Loucy (cell line): ENCODE measurements at regions not wholly inside any gene's neighbourhood (a gene's known extent, or its start where the extent isn't known, plus 50 kb on each side); places are given as distances from the start of the nearest gene placed in this dataset.
"Not testable (repeated sequence)": the region's sequence is repeated elsewhere in the genome, so short reads cannot be mapped to it uniquely, and the experiment has no call there.

ENCODE experiments used
- H2AFZ ChIP-seq: fragments of 200-600 bp; sonication (generic); 2 replicates; pipeline ENCODE4 v1.6.0; 2016; ENCODE audit warnings: antibody characterized with exemption, mild to moderate bottlenecking, low read length, moderate library complexity
- H3F3A ChIP-seq: fragments of 200-600 bp; 2 replicates; pipeline ENCODE4 v1.6.0; 2016; ENCODE audit warnings: antibody characterized with exemption, low read depth, mild to moderate bottlenecking
- H3K27me3 ChIP-seq: fragments of 200-600 bp; sonication (generic); 2 replicates; pipeline ENCODE4 v1.6.1; 2014; ENCODE audit warnings: low read length, mild to moderate bottlenecking; ENCODE audit not compliant: insufficient read depth, poor library complexity, severe bottlenecking
- H3K36me3 ChIP-seq: fragments of 200-600 bp; sonication (generic); 2 replicates; pipeline ENCODE4 v1.6.1; 2016; ENCODE audit warnings: low read length; ENCODE audit not compliant: insufficient read depth
- H3K4me1 ChIP-seq: fragments of 200-600 bp; sonication (generic); 2 replicates; pipeline ENCODE4 v1.5.1; 2014; ENCODE audit warnings: low read length, mild to moderate bottlenecking; ENCODE audit not compliant: insufficient read depth, poor library complexity, severe bottlenecking
- H3K4me2 ChIP-seq: fragments of 200-600 bp; sonication (generic); 2 replicates; pipeline ENCODE4 v1.6.0; 2014; ENCODE audit warnings: antibody characterized with exemption, low read length, low read depth, mild to moderate bottlenecking; ENCODE audit not compliant: poor library complexity, severe bottlenecking
- H3K4me3 ChIP-seq: fragments of 200-600 bp; sonication (generic); 2 replicates; pipeline ENCODE4 v1.5.1; 2014; ENCODE audit warnings: low read length, mild to moderate bottlenecking, mixed read lengths; ENCODE audit not compliant: poor library complexity, severe bottlenecking
- H3K79me2 ChIP-seq: fragments of 200-600 bp; sonication (generic); 2 replicates; pipeline ENCODE4 v1.6.1; 2014; ENCODE audit warnings: low read length; ENCODE audit not compliant: insufficient read depth
- H3K9ac ChIP-seq: fragments of 200-600 bp; sonication (generic); 2 replicates; pipeline ENCODE4 v1.6.0; 2014; ENCODE audit warnings: mild to moderate bottlenecking, low read depth, low read length, moderate library complexity; ENCODE audit not compliant: poor library complexity, severe bottlenecking
- H3K9me2 ChIP-seq: fragments of 200-600 bp; sonication (generic); replicated peaks from 2 replicates; pipeline ENCODE4 v1.6.1; 2016; ENCODE audit warnings: low read depth, low read length, mixed read lengths
- H3K9me3 ChIP-seq: fragments of 200-600 bp; sonication (generic); 2 replicates; pipeline ENCODE4 v1.6.1; 2014; ENCODE audit warnings: mild to moderate bottlenecking, antibody characterized with exemption, low read length, low read depth; ENCODE audit not compliant: insufficient read depth
- H4K20me1 ChIP-seq: fragments of 200-600 bp; sonication (generic); 2 replicates; pipeline ENCODE4 v1.6.0; 2014; ENCODE audit warnings: antibody characterized with exemption, low read length, mild to moderate bottlenecking; ENCODE audit not compliant: insufficient read depth, poor library complexity, severe bottlenecking
- EZH2phosphoT487 ChIP-seq: fragments of 200-600 bp; IDR thresholded peaks from 2 replicates; pipeline ENCODE4 v1.6.1; 2018; ENCODE audit warnings: antibody characterized with exemption, mild to moderate bottlenecking, moderate library complexity, borderline replicate concordance
- TF ChIP-seq, protein P1 (sequence below): fragments of 200-600 bp; sonication (generic); conservative IDR thresholded peaks from 2 replicates; pipeline ENCODE4 v1.5.1; 2014; ENCODE audit warnings: mild to moderate bottlenecking, antibody characterized with exemption, low read length

DNA sequence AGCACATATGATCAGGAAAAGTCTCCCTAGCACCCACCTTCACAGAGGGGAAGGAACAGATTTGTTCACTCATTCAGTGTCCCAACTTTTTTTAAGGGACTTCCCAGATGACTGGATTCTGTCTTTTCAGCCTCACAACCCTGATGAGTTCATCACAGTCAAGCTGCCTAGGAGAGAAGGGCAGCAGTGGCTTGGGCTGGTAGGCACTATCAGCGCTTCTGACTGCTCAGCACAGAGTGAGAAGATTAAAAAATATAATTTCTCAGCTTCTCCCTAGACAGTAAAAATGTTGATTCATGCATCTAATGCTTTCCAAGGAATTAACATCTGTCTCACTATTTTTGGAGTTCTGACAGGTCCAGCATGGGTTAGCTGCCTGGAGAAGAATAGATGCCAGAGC is 328.2 kb downstream of the DTHD1 start:
- H3F3A ChIP-seq: no peaks in the 10 kb centered on the region
- H2AFZ ChIP-seq: no peak overlapping the region
- H3K9me2 ChIP-seq: 0 out of 2 replicates have a peak, but pooled peaks cover 2% of the 10 kb centered on the region
- TF ChIP-seq, protein P1, sequence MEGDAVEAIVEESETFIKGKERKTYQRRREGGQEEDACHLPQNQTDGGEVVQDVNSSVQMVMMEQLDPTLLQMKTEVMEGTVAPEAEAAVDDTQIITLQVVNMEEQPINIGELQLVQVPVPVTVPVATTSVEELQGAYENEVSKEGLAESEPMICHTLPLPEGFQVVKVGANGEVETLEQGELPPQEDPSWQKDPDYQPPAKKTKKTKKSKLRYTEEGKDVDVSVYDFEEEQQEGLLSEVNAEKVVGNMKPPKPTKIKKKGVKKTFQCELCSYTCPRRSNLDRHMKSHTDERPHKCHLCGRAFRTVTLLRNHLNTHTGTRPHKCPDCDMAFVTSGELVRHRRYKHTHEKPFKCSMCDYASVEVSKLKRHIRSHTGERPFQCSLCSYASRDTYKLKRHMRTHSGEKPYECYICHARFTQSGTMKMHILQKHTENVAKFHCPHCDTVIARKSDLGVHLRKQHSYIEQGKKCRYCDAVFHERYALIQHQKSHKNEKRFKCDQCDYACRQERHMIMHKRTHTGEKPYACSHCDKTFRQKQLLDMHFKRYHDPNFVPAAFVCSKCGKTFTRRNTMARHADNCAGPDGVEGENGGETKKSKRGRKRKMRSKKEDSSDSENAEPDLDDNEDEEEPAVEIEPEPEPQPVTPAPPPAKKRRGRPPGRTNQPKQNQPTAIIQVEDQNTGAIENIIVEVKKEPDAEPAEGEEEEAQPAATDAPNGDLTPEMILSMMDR: no peak
- TF ChIP-seq EZH2phosphoT487: no peak
- no peaks in the 10 kb centered on the region for H3K9me3 ChIP-seq
- H4K20me1 ChIP-seq: no peaks in the 10 kb centered on the region
- no peaks in the 10 kb centered on the region for H3K79me2 ChIP-seq
- H3K4me1 ChIP-seq: no peaks in the 10 kb centered on the region
- no peak overlapping the region for H3K4me2 ChIP-seq
- no peak overlapping the region for H3K4me3 ChIP-seq
- H3K9ac ChIP-seq: no peak overlapping the region
- no peaks in the 10 kb centered on the region for H3K27me3 ChIP-seq
- H3K36me3 ChIP-seq: no peaks in the 10 kb centered on the region

DNA sequence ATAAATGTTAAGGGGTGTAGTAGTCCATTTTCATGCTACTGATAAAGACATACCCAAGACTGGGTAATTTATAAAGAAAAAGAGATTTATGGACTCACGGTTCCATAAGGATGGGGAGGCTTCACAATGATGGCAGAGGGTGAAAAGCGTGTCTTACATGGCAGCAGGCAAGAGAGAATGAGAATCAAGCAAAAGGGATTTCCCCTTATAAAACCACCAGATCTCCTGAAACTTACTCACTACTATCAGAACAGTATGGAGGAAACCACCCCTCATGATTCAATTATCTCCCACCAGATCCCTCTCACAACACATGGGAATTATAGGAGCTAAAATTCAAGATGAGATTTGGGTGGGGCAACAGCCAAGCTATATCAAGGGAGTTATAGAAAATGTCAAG is 329.2 kb downstream of the DTHD1 start:
- no peaks in the 10 kb centered on the region for H3K79me2 ChIP-seq
- H3K4me1 ChIP-seq: no peaks in the 10 kb centered on the region
- H3K4me2 ChIP-seq: no peak overlapping the region
- H3K9me2 ChIP-seq: 0 out of 2 replicates have a peak, but pooled peaks cover 2% of the 10 kb centered on the region
- TF ChIP-seq, protein P1: no peak
- no peaks in the 10 kb centered on the region for H3K27me3 ChIP-seq
- H3K36me3 ChIP-seq: no peaks in the 10 kb centered on the region
- H3K4me3 ChIP-seq: no peak overlapping the region
- no peak overlapping the region for H3K9ac ChIP-seq
- H3F3A ChIP-seq: no peaks in the 10 kb centered on the region
- no peaks in the 10 kb centered on the region for H4K20me1 ChIP-seq
- H2AFZ ChIP-seq: no peak overlapping the region
- H3K9me3 ChIP-seq: no peaks in the 10 kb centered on the region

DNA sequence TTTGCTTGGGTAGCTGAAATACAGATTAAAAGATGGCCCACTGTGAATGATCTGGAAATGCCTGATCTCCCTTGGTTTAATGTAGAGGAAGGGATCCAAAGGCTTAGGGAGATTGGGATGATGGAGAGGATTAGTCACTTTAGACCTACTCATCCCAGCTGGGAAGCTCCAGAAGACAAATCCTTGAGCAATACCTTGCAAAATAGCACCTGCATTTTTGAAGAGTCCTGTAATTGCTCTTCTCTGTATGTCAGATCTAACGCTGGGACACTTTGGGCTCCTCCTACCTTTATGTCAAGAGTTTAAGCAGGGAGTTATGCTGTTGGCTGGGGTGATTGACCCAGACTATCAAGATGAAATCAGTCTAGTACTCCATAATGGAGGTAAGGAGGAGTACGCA is 331.7 kb downstream of the DTHD1 start:
- H3K4me3 ChIP-seq, H4K20me1 ChIP-seq, H2AFZ ChIP-seq, H3K9me3 ChIP-seq, H3K9ac ChIP-seq, H3K79me2 ChIP-seq, H3K36me3 ChIP-seq, H3K9me2 ChIP-seq, H3K4me2 ChIP-seq, H3K4me1 ChIP-seq, H3K27me3 ChIP-seq, H3F3A ChIP-seq: not testable (repeated sequence)

DNA sequence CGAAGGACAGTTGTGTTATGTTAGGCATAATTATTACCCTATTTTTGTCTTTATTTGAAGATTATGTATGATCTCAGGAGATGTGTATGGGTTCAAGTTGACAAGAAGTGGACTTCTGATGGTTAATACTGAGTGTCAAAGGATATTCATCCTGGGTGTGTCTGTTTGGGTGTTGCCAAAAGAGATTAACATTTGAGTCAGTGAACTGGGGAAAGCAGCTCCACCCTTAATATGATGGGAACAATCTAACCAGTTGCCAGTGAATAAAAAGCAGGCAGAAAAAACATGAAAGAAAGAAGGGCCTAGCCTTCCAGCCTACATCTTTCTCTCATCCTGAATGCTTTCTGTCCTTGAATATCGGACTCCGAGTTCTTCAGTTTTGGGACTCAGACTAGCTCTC is 332.6 kb downstream of the DTHD1 start:
- Histone ChIP-seq H3K9me3 (no peaks in the 10 kb centered on the region), H3K4me1 (no peaks in the 10 kb centered on the region), H4K20me1 (no peaks in the 10 kb centered on the region), H3K36me3 (no peaks in the 10 kb centered on the region), H3K4me2 (no peak overlapping the region), H2AFZ (no peak overlapping the region), H3K4me3 (no peak overlapping the region), H3F3A (no peaks in the 10 kb centered on the region), H3K27me3 (no peaks in the 10 kb centered on the region), H3K79me2 (no peaks in the 10 kb centered on the region), H3K9ac (no peak overlapping the region), H3K9me2 (0 out of 2 replicates have a peak, but pooled peaks cover 2% of the 10 kb centered on the region)
- no peak for TF ChIP-seq EZH2phosphoT487
- TF ChIP-seq, protein P1: no peak
